SK-N-SH treated with all-trans-retinoic acid at 6 μM for 48 hours (cell line): ENCODE measurements at regions not wholly inside any gene's neighbourhood (a gene's known extent, or its start where the extent isn't known, plus 50 kb on each side); places are given as distances from the start of the nearest gene placed in this dataset.

ENCODE experiments used
- ATAC-seq: fragments of 200-7000 bp; cut with Tn5 transposase; 3 replicates; pipeline ENCODE4 v1.9.1; 2020; ENCODE audit warnings: mild to moderate bottlenecking, moderate library complexity
- ARNTL ChIP-seq: fragments of 450-650 bp; formaldehyde crosslinking; IDR thresholded peaks from 2 replicates; pipeline ENCODE4 v1.5.0; 2020; ENCODE audit warnings: low read depth, mild to moderate bottlenecking, moderate library complexity, borderline replicate concordance
- CREB5 ChIP-seq: fragments of 250-450 bp; sonication (Bioruptor Pico); IDR thresholded peaks from 2 replicates; pipeline ENCODE4 v1.5.1; 2020; ENCODE audit warnings: low read depth, mild to moderate bottlenecking, moderate library complexity
- CSDC2 ChIP-seq: fragments of 250-450 bp; sonication (Bioruptor Pico); IDR thresholded peaks from 2 replicates; pipeline ENCODE4 v1.5.0; 2020; ENCODE audit warnings: mild to moderate bottlenecking, moderate library complexity
- ESRRG ChIP-seq: fragments of 250-450 bp; sonication (Bioruptor Pico); IDR thresholded peaks from 2 replicates; pipeline ENCODE4 v1.6.1; 2021; ENCODE audit warnings: mild to moderate bottlenecking
- GLIS3 ChIP-seq: fragments of 250-450 bp; sonication (Bioruptor Pico); IDR thresholded peaks from 2 replicates; pipeline ENCODE4 v1.5.0; 2020; ENCODE audit warnings: mild to moderate bottlenecking, moderate library complexity
- ISL1 ChIP-seq: fragments of 250-450 bp; sonication (Bioruptor Pico); IDR thresholded peaks from 2 replicates; pipeline ENCODE4 v2.1.2; 2022; ENCODE audit warnings: mild to moderate bottlenecking, moderate library complexity
- OSR1 ChIP-seq: fragments of 250-450 bp; sonication (Bioruptor Pico); IDR thresholded peaks from 2 replicates; pipeline ENCODE4 v1.8.0; 2022; ENCODE audit warnings: moderate library complexity, mild to moderate bottlenecking, inconsistent platforms
- POU6F1 ChIP-seq: fragments of 250-450 bp; sonication (Bioruptor Pico); IDR thresholded peaks from 2 replicates; pipeline ENCODE4 v1.8.0; 2021; ENCODE audit warnings: low read depth, mild to moderate bottlenecking, moderate library complexity, borderline replicate concordance
- PPARA ChIP-seq: fragments of 250-450 bp; sonication (Bioruptor Pico); IDR thresholded peaks from 2 replicates; pipeline ENCODE4 v1.5.0; 2020; ENCODE audit warnings: mild to moderate bottlenecking, borderline replicate concordance
- RARB ChIP-seq: fragments of 250-450 bp; sonication (Bioruptor Pico); IDR thresholded peaks from 2 replicates; pipeline ENCODE4 v1.8.0; 2021; ENCODE audit warnings: mild to moderate bottlenecking, moderate library complexity
- SNAI2 ChIP-seq: fragments of 250-450 bp; sonication (Bioruptor Pico); IDR thresholded peaks from 2 replicates; pipeline ENCODE4 v1.5.0; 2020; ENCODE audit warnings: mild to moderate bottlenecking, moderate library complexity
- ZC3H10 ChIP-seq: fragments of 250-450 bp; sonication (Bioruptor Pico); IDR thresholded peaks from 2 replicates; pipeline ENCODE4 v1.5.1; 2021; ENCODE audit warnings: mild to moderate bottlenecking, moderate library complexity
- ZFP3 ChIP-seq: fragments of 250-450 bp; sonication (Bioruptor Pico); IDR thresholded peaks from 2 replicates; pipeline ENCODE4 v1.5.0; 2020; ENCODE audit warnings: mild to moderate bottlenecking, moderate library complexity
- ZFP30 ChIP-seq: fragments of 450-650 bp; formaldehyde crosslinking; IDR thresholded peaks from 2 replicates; pipeline ENCODE4 v1.5.0; 2022; ENCODE audit warnings: mild to moderate bottlenecking, moderate library complexity
- ZNF565 ChIP-seq: fragments of 450-650 bp; formaldehyde crosslinking; conservative IDR thresholded peaks from 2 replicates; pipeline ENCODE4 v1.5.0; 2020; ENCODE audit warnings: low read depth, mild to moderate bottlenecking, moderate library complexity
- ZNF70 ChIP-seq: fragments of 450-650 bp; formaldehyde crosslinking; IDR thresholded peaks from 2 replicates; pipeline ENCODE4 v1.5.0; 2020; ENCODE audit warnings: mild to moderate bottlenecking, moderate library complexity
- ZNF8 ChIP-seq: fragments of 450-650 bp; formaldehyde crosslinking; IDR thresholded peaks from 2 replicates; pipeline ENCODE4 v1.5.0; 2020; ENCODE audit warnings: mild to moderate bottlenecking, moderate library complexity
- TF ChIP-seq, protein P1 (sequence below): fragments of 250-450 bp; sonication (Bioruptor Pico); IDR thresholded peaks from 2 replicates; pipeline ENCODE4 v1.8.0; 2020; ENCODE audit warnings: mild to moderate bottlenecking, moderate library complexity, borderline replicate concordance
- TF ChIP-seq, protein P2 (sequence below): fragments of 250-450 bp; sonication (Bioruptor Pico); IDR thresholded peaks from 2 replicates; pipeline ENCODE4 v1.5.1; 2021; ENCODE audit warnings: mild to moderate bottlenecking, moderate library complexity
- TF ChIP-seq, protein P3 (sequence below): fragments of 250-450 bp; sonication (Bioruptor Pico); IDR thresholded peaks from 2 replicates; pipeline ENCODE4 v1.5.0; 2020; ENCODE audit warnings: mild to moderate bottlenecking, moderate library complexity

DNA sequence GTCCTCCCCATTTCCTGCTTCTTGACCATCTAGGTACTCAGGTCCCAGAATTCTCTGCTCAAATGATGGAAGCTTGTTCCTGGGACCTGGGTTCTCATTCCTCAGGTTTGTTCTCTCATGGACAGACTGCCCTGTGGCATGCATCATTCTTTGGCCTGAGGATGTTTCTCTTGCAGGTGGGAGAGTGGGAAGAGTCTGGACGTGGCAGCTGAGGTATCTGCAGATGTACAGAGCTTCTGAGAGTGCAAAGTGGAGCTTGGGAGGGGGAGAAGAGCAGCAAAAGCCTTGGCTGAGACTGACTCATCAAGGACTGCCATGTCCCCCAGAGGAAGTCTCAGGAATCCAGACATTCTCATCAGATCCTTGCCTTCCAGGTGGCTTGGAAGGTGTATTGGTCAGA lies 63.1 kb downstream of the HSPA13 start (continued):
- TF ChIP-seq ZC3H10 (CRISPR knock-in tag) = no peak

DNA sequence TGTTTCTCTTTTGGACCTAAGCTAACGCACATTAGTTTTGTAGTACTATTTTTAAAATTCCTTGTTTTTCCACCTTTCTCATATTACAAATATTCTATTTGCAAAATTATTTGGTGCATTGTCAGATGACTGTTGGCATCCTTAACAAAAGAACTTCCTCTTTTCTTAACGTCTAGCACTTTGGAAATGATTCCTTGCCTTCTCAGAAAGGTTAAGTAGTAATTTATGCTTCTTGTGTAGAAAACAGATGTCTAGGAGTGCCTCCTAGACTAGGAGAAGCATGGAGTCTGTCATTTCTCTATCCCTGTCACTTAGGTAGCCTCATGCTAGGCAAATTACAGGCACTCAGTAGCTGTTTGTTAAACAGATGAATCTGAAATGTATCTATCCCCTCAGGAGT lies 64.4 kb downstream of the HSPA13 start:
- TF ChIP-seq PPARA (CRISPR knock-in tag) (no peak), ZFP3 (CRISPR knock-in tag) (no peak), CSDC2 (CRISPR knock-in tag) (no peak), SNAI2 (CRISPR knock-in tag) (no peak), ARNTL (CRISPR knock-in tag) (no peak), ZNF565 (CRISPR knock-in tag) (no peak), ZNF70 (CRISPR knock-in tag) (no peak), ZNF8 (CRISPR knock-in tag) (no peak), ZFP30 (CRISPR knock-in tag) (no peak), ESRRG (no peak), CREB5 (no peak), GLIS3 (CRISPR knock-in tag) (no peak)
- TF ChIP-seq, protein P1, sequence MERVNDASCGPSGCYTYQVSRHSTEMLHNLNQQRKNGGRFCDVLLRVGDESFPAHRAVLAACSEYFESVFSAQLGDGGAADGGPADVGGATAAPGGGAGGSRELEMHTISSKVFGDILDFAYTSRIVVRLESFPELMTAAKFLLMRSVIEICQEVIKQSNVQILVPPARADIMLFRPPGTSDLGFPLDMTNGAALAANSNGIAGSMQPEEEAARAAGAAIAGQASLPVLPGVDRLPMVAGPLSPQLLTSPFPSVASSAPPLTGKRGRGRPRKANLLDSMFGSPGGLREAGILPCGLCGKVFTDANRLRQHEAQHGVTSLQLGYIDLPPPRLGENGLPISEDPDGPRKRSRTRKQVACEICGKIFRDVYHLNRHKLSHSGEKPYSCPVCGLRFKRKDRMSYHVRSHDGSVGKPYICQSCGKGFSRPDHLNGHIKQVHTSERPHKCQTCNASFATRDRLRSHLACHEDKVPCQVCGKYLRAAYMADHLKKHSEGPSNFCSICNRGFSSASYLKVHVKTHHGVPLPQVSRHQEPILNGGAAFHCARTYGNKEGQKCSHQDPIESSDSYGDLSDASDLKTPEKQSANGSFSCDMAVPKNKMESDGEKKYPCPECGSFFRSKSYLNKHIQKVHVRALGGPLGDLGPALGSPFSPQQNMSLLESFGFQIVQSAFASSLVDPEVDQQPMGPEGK = no peak
- TF ChIP-seq, all 23 proteins: peak for 0
- ATAC-seq = no peak

DNA sequence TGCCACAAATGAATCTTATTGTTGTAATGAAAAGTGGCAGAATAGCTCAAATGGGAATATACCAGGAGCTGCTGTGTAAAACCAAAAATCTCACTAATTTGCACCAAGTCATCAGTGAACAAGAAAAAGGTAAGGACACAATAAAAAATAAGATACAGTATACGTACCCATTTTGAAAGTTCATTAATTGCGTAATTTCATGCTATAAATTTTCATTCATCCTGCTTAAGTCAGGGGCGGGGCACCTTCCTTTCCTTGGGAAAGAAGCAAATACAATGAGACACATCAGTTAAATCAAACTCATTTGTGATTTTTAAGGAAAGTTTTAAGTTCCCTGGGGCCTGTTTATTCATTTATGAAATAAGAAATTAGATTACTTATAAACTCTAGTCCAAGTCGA lies 65.4 kb downstream of the HSPA13 start:
- no peak for ATAC-seq
- no peak for TF ChIP-seq ZFP30 (CRISPR knock-in tag)
- TF ChIP-seq ZNF70 (CRISPR knock-in tag) = no peak
- TF ChIP-seq CSDC2 (CRISPR knock-in tag) = no peak
- TF ChIP-seq SNAI2 (CRISPR knock-in tag) = no peak
- no peak for TF ChIP-seq ESRRG
- TF ChIP-seq ZFP3 (CRISPR knock-in tag) = no peak
- TF ChIP-seq ZC3H10 (CRISPR knock-in tag) = no peak
- no peak for TF ChIP-seq POU6F1 (CRISPR knock-in tag)
- TF ChIP-seq, protein P2, sequence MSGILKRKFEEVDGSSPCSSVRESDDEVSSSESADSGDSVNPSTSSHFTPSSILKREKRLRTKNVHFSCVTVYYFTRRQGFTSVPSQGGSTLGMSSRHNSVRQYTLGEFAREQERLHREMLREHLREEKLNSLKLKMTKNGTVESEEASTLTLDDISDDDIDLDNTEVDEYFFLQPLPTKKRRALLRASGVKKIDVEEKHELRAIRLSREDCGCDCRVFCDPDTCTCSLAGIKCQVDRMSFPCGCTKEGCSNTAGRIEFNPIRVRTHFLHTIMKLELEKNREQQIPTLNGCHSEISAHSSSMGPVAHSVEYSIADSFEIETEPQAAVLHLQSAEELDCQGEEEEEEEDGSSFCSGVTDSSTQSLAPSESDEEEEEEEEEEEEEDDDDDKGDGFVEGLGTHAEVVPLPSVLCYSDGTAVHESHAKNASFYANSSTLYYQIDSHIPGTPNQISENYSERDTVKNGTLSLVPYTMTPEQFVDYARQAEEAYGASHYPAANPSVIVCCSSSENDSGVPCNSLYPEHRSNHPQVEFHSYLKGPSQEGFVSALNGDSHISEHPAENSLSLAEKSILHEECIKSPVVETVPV (CRISPR knock-in tag) = no peak
- TF ChIP-seq GLIS3 (CRISPR knock-in tag) = no peak
- no peak for TF ChIP-seq ZNF565 (CRISPR knock-in tag)
- no peak for TF ChIP-seq OSR1 (CRISPR knock-in tag)
- no peak for TF ChIP-seq ISL1 (CRISPR knock-in tag)
- TF ChIP-seq CREB5 = no peak
- TF ChIP-seq PPARA (CRISPR knock-in tag) = no peak
- TF ChIP-seq RARB = no peak
- TF ChIP-seq ARNTL (CRISPR knock-in tag) = no peak
- TF ChIP-seq, protein P3, sequence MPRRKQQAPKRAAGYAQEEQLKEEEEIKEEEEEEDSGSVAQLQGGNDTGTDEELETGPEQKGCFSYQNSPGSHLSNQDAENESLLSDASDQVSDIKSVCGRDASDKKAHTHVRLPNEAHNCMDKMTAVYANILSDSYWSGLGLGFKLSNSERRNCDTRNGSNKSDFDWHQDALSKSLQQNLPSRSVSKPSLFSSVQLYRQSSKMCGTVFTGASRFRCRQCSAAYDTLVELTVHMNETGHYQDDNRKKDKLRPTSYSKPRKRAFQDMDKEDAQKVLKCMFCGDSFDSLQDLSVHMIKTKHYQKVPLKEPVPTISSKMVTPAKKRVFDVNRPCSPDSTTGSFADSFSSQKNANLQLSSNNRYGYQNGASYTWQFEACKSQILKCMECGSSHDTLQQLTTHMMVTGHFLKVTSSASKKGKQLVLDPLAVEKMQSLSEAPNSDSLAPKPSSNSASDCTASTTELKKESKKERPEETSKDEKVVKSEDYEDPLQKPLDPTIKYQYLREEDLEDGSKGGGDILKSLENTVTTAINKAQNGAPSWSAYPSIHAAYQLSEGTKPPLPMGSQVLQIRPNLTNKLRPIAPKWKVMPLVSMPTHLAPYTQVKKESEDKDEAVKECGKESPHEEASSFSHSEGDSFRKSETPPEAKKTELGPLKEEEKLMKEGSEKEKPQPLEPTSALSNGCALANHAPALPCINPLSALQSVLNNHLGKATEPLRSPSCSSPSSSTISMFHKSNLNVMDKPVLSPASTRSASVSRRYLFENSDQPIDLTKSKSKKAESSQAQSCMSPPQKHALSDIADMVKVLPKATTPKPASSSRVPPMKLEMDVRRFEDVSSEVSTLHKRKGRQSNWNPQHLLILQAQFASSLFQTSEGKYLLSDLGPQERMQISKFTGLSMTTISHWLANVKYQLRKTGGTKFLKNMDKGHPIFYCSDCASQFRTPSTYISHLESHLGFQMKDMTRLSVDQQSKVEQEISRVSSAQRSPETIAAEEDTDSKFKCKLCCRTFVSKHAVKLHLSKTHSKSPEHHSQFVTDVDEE = no peak
